ENCODE measurements at regions not wholly inside any gene's neighbourhood (a gene's known extent, or its start where the extent isn't known, plus 50 kb on each side); places are given as distances from the start of the nearest gene placed in this dataset.

DNA sequence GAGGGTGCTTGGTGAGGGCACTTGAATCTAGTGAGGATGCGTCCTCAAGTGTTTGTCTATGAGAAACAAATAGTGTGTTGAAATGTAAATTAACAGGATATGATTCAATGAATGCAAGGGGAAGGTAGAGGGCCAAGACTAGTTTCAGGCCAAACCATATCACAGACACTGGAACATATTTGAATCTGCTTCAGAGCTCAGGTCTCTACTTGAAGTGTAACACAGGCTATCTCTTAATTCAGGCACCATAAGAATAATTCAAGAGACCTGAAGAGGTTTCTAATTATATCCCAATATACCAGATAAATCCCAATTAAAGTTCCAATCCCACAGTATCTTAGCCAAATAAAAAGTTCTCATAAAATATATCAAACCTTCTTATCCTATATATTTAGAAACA is 146.5 kb upstream of the INTU start:
- TF ChIP-seq POLR2AphosphoS5 (IDR thresholded peaks at IDR 0.05; ENCODE audit: insufficient read depth in 1 of 2, low read depth in 1 of 2) = no peak
- TF ChIP-seq, protein P1, sequence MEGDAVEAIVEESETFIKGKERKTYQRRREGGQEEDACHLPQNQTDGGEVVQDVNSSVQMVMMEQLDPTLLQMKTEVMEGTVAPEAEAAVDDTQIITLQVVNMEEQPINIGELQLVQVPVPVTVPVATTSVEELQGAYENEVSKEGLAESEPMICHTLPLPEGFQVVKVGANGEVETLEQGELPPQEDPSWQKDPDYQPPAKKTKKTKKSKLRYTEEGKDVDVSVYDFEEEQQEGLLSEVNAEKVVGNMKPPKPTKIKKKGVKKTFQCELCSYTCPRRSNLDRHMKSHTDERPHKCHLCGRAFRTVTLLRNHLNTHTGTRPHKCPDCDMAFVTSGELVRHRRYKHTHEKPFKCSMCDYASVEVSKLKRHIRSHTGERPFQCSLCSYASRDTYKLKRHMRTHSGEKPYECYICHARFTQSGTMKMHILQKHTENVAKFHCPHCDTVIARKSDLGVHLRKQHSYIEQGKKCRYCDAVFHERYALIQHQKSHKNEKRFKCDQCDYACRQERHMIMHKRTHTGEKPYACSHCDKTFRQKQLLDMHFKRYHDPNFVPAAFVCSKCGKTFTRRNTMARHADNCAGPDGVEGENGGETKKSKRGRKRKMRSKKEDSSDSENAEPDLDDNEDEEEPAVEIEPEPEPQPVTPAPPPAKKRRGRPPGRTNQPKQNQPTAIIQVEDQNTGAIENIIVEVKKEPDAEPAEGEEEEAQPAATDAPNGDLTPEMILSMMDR (IDR thresholded peaks at IDR 0.05) = no peak
